MM.1S (cell line): ENCODE measurements at regions not wholly inside any gene's neighbourhood (a gene's known extent, or its start where the extent isn't known, plus 50 kb on each side); places are given as distances from the start of the nearest gene placed in this dataset.

Source experiments
- DNase-seq: peaks from one replicate; pipeline ENCODE4 v3.0.0-alpha.2; 2015
- H2AFZ ChIP-seq: fragments of 300-600 bp; sonication (generic); 2 replicates; pipeline ENCODE4 v1.6.0; 2016; ENCODE audit warnings: antibody characterized with exemption, low read length
- H3F3A ChIP-seq: fragments of 300-600 bp; sonication (generic); 2 replicates; pipeline ENCODE4 v1.6.1; 2016; ENCODE audit warnings: mild to moderate bottlenecking, antibody characterized with exemption, low read length, moderate library complexity, mixed read lengths; ENCODE audit not compliant: insufficient read depth
- H3K27ac ChIP-seq: fragments of 300-600 bp; sonication (generic); 2 replicates; pipeline ENCODE4 v1.5.1; 2016; ENCODE audit warnings: mild to moderate bottlenecking, low read length
- H3K27me3 ChIP-seq: fragments of 300-600 bp; sonication (generic); replicated peaks from 2 replicates; pipeline ENCODE4 v1.6.0; 2016; ENCODE audit warnings: low read length; ENCODE audit not compliant: insufficient read depth
- H3K36me3 ChIP-seq: fragments of 300-600 bp; sonication (generic); replicated peaks from 2 replicates; pipeline ENCODE4 v1.6.1; 2016; ENCODE audit warnings: mild to moderate bottlenecking, low read length, mixed read lengths; ENCODE audit not compliant: insufficient read depth
- H3K4me1 ChIP-seq: fragments of 300-600 bp; sonication (generic); 2 replicates; pipeline ENCODE4 v1.6.1; 2016; ENCODE audit warnings: low read length, mixed read lengths
- H3K4me2 ChIP-seq: fragments of 300-600 bp; sonication (generic); 2 replicates; pipeline ENCODE4 v1.6.0; 2016; ENCODE audit warnings: low read depth, low read length
- H3K4me3 ChIP-seq: fragments of 300-600 bp; sonication (generic); 2 replicates; pipeline ENCODE4 v1.5.1; 2016; ENCODE audit warnings: low read length, mixed read lengths
- H3K79me2 ChIP-seq: fragments of 300-600 bp; sonication (generic); 2 replicates; pipeline ENCODE4 v1.6.1; 2016; ENCODE audit warnings: mixed run types, low read length, mixed read lengths
- H3K9ac ChIP-seq: fragments of 300-600 bp; sonication (generic); 2 replicates; pipeline ENCODE4 v1.6.1; 2016; ENCODE audit warnings: low read length, mixed read lengths
- H3K9me2 ChIP-seq: fragments of 300-600 bp; sonication (generic); replicated peaks from 2 replicates; pipeline ENCODE4 v1.6.1; 2016; ENCODE audit warnings: mild to moderate bottlenecking, low read length, mixed read lengths; ENCODE audit not compliant: insufficient read depth
- H3K9me3 ChIP-seq: fragments of 300-600 bp; sonication (generic); replicated peaks from 2 replicates; pipeline ENCODE4 v1.6.1; 2016; ENCODE audit warnings: mild to moderate bottlenecking, low read length, mixed read lengths; ENCODE audit not compliant: insufficient read depth
- H4K20me1 ChIP-seq: fragments of 300-600 bp; sonication (generic); 2 replicates; pipeline ENCODE4 v1.6.1; 2016; ENCODE audit warnings: mild to moderate bottlenecking, low read length, moderate library complexity, mixed read lengths; ENCODE audit not compliant: insufficient read depth
- CTCF ChIP-seq: fragments of 300-600 bp; sonication (generic); IDR thresholded peaks from 2 replicates; pipeline ENCODE4 v1.5.1; 2016; ENCODE audit warnings: antibody characterized with exemption, low read length, mixed read lengths
- EZH2 ChIP-seq: fragments of 300-600 bp; sonication (generic); optimal IDR thresholded peaks from 2 replicates; pipeline ENCODE3; 2017; ENCODE audit warnings: low read depth, mild to moderate bottlenecking, antibody characterized with exemption, low read length, mixed read lengths
- EZH2phosphoT487 ChIP-seq: fragments of 300-600 bp; sonication (generic); IDR thresholded peaks from 2 replicates; pipeline ENCODE4 v1.6.1; 2018; ENCODE audit warnings: antibody characterized with exemption, low read length

DNA sequence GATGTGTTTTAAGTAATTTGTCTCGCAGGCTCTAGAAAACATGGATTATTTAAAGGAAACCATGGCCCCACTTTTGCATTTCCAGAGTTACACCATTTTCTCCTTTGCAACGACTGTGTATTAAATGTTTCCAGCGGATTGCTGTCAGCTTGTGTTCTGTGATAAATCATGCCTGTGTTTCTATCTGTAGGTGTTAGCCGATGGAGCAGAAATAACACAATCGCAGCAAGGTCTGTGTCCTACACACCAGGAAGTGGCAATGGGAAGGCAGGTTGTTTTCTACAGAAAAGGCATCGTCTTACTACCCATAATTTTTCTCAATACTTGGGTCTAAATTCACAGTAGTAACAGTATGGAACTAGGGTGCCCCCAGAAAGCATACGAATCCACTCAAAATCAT, 590.1 kb downstream of the NLGN4X start:
- Histone ChIP-seq H3K4me3 (no peak overlapping the region), H3K27ac (no peak overlapping the region), H3K4me2 (no peak overlapping the region), H3K36me3 (no peaks in the 10 kb centered on the region), H3K27me3 (no peaks in the 10 kb centered on the region), H3K4me1 (peaks cover under 1% of the 10 kb centered on the region), H4K20me1 (no peaks in the 10 kb centered on the region), H2AFZ (no peak overlapping the region), H3K9me2 (no peaks in the 10 kb centered on the region), H3K9ac (no peak overlapping the region), H3F3A (no peaks in the 10 kb centered on the region), H3K79me2 (no peaks in the 10 kb centered on the region), H3K9me3 (no peaks in the 10 kb centered on the region)
- no peak for DNase-seq
- TF ChIP-seq EZH2phosphoT487 = no peak
- TF ChIP-seq CTCF = no peak
- no peak for TF ChIP-seq EZH2

DNA sequence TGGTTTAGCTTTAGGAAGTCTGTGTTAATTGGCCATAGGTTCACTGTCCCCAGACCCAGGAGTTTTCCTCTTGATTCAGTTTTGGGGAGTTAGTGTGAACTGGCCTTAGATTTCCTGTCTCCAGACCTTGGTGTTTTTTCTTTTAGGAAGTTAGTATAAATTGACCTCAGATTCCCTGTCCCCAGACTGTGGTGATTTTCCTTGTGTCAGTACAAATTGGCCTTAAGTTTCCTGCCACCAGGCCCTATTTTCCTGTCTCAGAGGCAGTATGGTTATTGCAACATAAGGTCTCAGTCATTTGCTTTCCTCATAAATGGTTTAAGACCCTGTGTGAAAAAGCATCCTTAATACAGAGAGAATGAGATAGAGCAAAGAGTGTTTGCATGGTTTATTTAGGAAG, 595.8 kb downstream of the NLGN4X start:
- Histone ChIP-seq H3K4me3 (no peak overlapping the region), H2AFZ (no peak overlapping the region), H4K20me1 (no peaks in the 10 kb centered on the region), H3K36me3 (no peaks in the 10 kb centered on the region), H3K27ac (no peak overlapping the region), H3K9ac (no peak overlapping the region), H3K79me2 (no peaks in the 10 kb centered on the region), H3K9me3 (no peaks in the 10 kb centered on the region), H3F3A (no peaks in the 10 kb centered on the region), H3K4me1 (no peaks in the 10 kb centered on the region), H3K9me2 (no peaks in the 10 kb centered on the region), H3K27me3 (no peaks in the 10 kb centered on the region), H3K4me2 (no peak overlapping the region)
- TF ChIP-seq CTCF = no peak
- no peak for TF ChIP-seq EZH2phosphoT487
- no peak for TF ChIP-seq EZH2
- no peak for DNase-seq

DNA sequence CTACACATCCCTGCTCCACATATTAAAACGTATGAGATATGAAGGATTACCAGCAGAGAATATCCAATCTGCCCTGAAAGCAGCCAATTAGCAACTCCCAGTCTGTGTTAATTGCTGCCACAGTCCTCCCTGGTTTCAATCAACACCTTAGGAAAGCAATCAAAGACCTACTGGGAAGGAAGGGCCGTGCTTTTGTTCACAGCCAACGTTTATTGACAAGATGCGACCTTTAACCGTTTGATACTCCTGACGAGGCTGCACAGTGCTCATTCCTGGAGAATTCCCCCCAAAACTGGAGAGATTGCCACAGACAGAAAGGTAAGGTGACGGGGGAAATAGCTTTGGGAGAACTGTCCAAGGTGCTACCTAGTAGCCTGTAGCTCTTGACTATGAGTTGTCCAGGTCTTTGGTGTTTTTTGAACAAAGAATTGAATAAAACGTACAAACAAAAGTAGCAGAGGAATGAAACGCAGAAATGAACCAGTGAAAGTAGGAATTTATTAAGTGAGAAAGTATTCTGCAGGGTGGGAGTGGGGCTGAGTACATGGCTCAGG, 596.5 kb downstream of the NLGN4X start:
- Histone ChIP-seq H3K4me1 (no peaks in the 10 kb centered on the region), H3K79me2 (no peaks in the 10 kb centered on the region), H3K9me3 (no peaks in the 10 kb centered on the region), H3K4me2 (no peak overlapping the region), H3K27ac (no peak overlapping the region), H3K9me2 (no peaks in the 10 kb centered on the region), H3K9ac (no peak overlapping the region), H3K4me3 (no peak overlapping the region), H3K36me3 (no peaks in the 10 kb centered on the region), H3F3A (no peaks in the 10 kb centered on the region), H4K20me1 (no peaks in the 10 kb centered on the region), H3K27me3 (no peaks in the 10 kb centered on the region), H2AFZ (no peak overlapping the region)
- no peak for DNase-seq
- TF ChIP-seq EZH2 = no peak

DNA sequence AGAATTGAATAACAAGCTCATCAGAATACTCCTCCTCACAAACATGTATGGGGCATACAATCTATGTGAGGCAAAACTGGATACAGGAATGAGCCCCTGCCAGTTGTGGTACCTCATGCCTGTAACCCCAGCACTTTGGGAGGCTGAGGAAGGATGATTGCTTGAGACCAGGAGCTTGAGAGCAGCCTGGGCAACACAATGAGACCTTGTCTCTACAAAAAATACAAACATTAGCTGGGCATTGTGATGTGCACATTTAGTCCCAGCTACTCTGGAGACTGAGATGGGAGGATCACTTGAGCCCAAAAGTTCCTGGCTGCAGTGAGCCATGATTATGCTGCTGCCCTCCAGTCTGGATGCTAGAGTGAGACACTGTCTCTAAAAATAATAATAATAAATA, 611.0 kb downstream of the NLGN4X start:
- Histone ChIP-seq H4K20me1 (no peaks in the 10 kb centered on the region), H3K9ac (no peak overlapping the region), H3K4me3 (no peak overlapping the region), H3F3A (no peaks in the 10 kb centered on the region), H3K9me2 (no peaks in the 10 kb centered on the region), H3K27me3 (no peaks in the 10 kb centered on the region), H2AFZ (no peak overlapping the region), H3K4me1 (no peaks in the 10 kb centered on the region), H3K79me2 (no peaks in the 10 kb centered on the region), H3K36me3 (no peaks in the 10 kb centered on the region), H3K9me3 (no peaks in the 10 kb centered on the region), H3K27ac (no peak overlapping the region), H3K4me2 (no peak overlapping the region)
- DNase-seq = no peak
- TF ChIP-seq EZH2phosphoT487 = no peak
- TF ChIP-seq EZH2 = no peak
- no peak for TF ChIP-seq CTCF
